ENCODE measurements at regions not wholly inside any gene's neighbourhood (a gene's known extent, or its start where the extent isn't known, plus 50 kb on each side); places are given as distances from the start of the nearest gene placed in this dataset.
A peak's percentile ranks its signal among the peaks of the same experiment; 100 is the strongest.

GRCh38 chr9:35540315-35540714, 50.4 kb downstream of the RUSC2 start:
- intact Hi-C loops (cut with DNase I), result no loop called here
- Histone ChIP-seq H3K27me3 (no peaks in the 10 kb centered on the region), H3K27ac (peak overlapping the region in 11 of 12 donors; percentile 18 to 94 (median 91)), H3K4me1 (peaks cover 10 to 83% (median 62%) of the 10 kb centered on the region in 12 donors), H3K9me3 (no peaks in the 10 kb centered on the region), H3K36me3 (peaks cover 0 to 6% (median 0%) of the 10 kb centered on the region in 9 donors), H3K4me3 (peak overlapping the region in 10 of 12 donors; percentile 5 to 65 (median 54))
- DNase-seq, result no peak
- no peak for TF ChIP-seq POLR2A (IDR thresholded peaks at IDR 0.05)
- TF ChIP-seq, protein P1, sequence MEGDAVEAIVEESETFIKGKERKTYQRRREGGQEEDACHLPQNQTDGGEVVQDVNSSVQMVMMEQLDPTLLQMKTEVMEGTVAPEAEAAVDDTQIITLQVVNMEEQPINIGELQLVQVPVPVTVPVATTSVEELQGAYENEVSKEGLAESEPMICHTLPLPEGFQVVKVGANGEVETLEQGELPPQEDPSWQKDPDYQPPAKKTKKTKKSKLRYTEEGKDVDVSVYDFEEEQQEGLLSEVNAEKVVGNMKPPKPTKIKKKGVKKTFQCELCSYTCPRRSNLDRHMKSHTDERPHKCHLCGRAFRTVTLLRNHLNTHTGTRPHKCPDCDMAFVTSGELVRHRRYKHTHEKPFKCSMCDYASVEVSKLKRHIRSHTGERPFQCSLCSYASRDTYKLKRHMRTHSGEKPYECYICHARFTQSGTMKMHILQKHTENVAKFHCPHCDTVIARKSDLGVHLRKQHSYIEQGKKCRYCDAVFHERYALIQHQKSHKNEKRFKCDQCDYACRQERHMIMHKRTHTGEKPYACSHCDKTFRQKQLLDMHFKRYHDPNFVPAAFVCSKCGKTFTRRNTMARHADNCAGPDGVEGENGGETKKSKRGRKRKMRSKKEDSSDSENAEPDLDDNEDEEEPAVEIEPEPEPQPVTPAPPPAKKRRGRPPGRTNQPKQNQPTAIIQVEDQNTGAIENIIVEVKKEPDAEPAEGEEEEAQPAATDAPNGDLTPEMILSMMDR (IDR thresholded peaks at IDR 0.05), result no peak
- no peak for ATAC-seq
- 67 to 88% (median 81%) methylated on average over 2 of the region's 2 CpGs for WGBS, 4 donors

- Histone ChIP-seq H3K4me1 (peaks cover 0 to 82% (median 29%) of the 10 kb centered on the region in 12 donors), H3K36me3 (peaks cover 0 to 58% (median 29%) of the 10 kb centered on the region in 9 donors), H3K4me3 (no peak overlapping the region), H3K9me3 (no peaks in the 10 kb centered on the region), H3K27me3 (no peaks in the 10 kb centered on the region), H3K27ac (no peak overlapping the region)
- no peak for TF ChIP-seq POLR2A (IDR thresholded peaks at IDR 0.05)
- TF ChIP-seq, protein P1 (IDR thresholded peaks at IDR 0.05), result no peak
- ATAC-seq, result peak in 2 of 4 donors; percentile 8 to 23
- intact Hi-C loops (cut with DNase I), result loop anchor here in 1 of 10 donors (5.0 kb wide), 1 partner anchor 35 kb away; no protein-coding TSS in a partner anchor
- DNase-seq, result no peak
- WGBS, 4 donors, result 79 to 94% (median 84%) methylated on average over 5 to 6 of the region's 6 CpGs
Measured at GRCh38 chr9:35546853-35547252, 56.9 kb downstream of the RUSC2 start.

DNA sequence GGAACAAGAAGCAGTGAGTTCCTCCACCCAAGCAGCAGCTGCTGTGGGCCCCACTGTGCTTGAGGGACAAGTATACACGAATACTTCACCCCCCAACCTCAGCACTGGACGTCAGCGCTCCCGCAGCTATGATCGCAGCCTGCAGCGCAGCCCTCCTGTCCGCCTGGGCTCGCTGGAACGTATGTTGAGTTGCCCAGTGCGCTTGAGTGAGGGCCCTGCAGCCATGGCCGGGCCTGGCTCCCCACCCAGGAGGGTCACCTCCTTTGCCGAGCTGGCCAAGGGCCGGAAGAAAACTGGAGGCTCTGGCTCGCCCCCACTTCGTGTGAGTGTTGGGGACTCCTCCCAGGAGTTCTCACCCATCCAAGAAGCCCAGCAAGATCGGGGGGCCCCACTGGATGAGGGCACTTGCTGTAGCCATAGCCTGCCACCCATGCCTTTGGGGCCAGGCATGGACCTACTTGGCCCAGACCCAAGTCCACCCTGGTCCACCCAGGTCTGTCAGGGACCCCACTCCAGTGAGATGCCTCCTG, 57.1 kb upstream of the TESK1 start:
- Histone ChIP-seq H3K4me3 (no peak overlapping the region), H3K4me1 (peaks cover under 1 to 81% (median 29%) of the 10 kb centered on the region in 12 donors), H3K27ac (peak overlapping the region in 1 of 12 donors; percentile 4), H3K9me3 (no peaks in the 10 kb centered on the region), H3K27me3 (no peaks in the 10 kb centered on the region), H3K36me3 (peaks cover 0 to 59% (median 29%) of the 10 kb centered on the region in 9 donors)
- DNase-seq, result no peak
- TF ChIP-seq, protein P1 (IDR thresholded peaks at IDR 0.05), result no peak
- TF ChIP-seq POLR2A (IDR thresholded peaks at IDR 0.05), result no peak
- peak in 2 of 4 donors; percentile 6 to 9 for ATAC-seq
- WGBS, 4 donors, result 92 to 95% (median 94%) methylated on average over 13 to 16 of the region's 16 CpGs
- intact Hi-C loops (cut with DNase I), result loop anchor here in 1 of 10 donors (5.0 kb wide), 1 partner anchor 36 kb away; no protein-coding TSS in a partner anchor

DNA sequence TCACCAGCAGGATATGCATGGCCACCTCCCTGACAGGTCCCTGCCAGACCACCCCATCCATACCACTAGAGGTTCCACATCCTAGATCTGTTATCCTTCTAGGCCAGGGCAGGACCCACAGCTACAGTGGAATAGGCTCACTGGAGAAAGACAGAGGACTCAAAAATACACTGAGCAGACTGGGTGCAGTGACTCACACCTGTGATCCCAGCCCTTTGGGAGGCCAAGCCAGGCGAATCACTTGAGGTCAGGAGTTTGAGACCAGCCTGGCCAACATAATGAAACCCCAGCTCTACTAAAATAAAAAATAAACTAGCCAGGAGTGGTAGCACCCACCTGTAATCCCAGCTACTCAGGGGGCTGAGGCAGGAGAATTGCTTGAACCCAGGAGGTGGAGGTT, 56.5 kb upstream of the TESK1 start:
- DNase-seq (no peak), ATAC-seq (no peak)
- H3K4me1 ChIP-seq, result peaks cover 3 to 82% (median 29%) of the 10 kb centered on the region in 12 donors
- TF ChIP-seq, protein P1 (IDR thresholded peaks at IDR 0.05), result no peak
- TF ChIP-seq POLR2A (IDR thresholded peaks at IDR 0.05), result no peak
- H3K27me3 ChIP-seq, result no peaks in the 10 kb centered on the region
- no peak overlapping the region for H3K4me3 ChIP-seq
- H3K27ac ChIP-seq, result peak overlapping the region in 1 of 12 donors; percentile 4
- intact Hi-C loops (cut with DNase I), result loop anchor here in 1 of 10 donors (5.0 kb wide), 1 partner anchor 36 kb away; no protein-coding TSS in a partner anchor
- H3K36me3 ChIP-seq, result peaks cover 0 to 59% (median 29%) of the 10 kb centered on the region in 9 donors
- H3K9me3 ChIP-seq, result no peaks in the 10 kb centered on the region
- 86 to 95% (median 94%) methylated on average over 1 of the region's 1 CpG for WGBS, 4 donors

All from heart left ventricle (tissue), 16 donors.